HCT116 (cell line): ENCODE measurements at regions not wholly inside any gene's neighbourhood (a gene's known extent, or its start where the extent isn't known, plus 50 kb on each side); places are given as distances from the start of the nearest gene placed in this dataset.

Experiments used
- CBX3 ChIP-seq: IDR thresholded peaks from 2 replicates; pipeline ENCODE4 v1.6.1; 2012; ENCODE audit warnings: low read depth
- CEBPB ChIP-seq: IDR thresholded peaks from 2 replicates; pipeline ENCODE4 v1.6.1; 2012; ENCODE audit warnings: low read depth
- EGR1 ChIP-seq: IDR thresholded peaks from 2 replicates; pipeline ENCODE4 v1.6.1; 2012; ENCODE audit warnings: low read depth
- ELF1 ChIP-seq: IDR thresholded peaks from 2 replicates; pipeline ENCODE4 v1.6.1; 2012; ENCODE audit warnings: low read depth, borderline replicate concordance
- EZH2 ChIP-seq: fragments of 200-600 bp; sonication (generic); IDR thresholded peaks from 2 replicates; pipeline ENCODE4 v1.6.1; 2017; ENCODE audit warnings: antibody characterized with exemption, mixed run types
- EZH2phosphoT487 ChIP-seq: fragments of 200-600 bp; IDR thresholded peaks from 2 replicates; pipeline ENCODE4 v1.6.1; 2018; ENCODE audit warnings: antibody characterized with exemption, borderline replicate concordance
- POLR2A ChIP-seq: IDR thresholded peaks from 2 replicates; pipeline ENCODE4 v1.7.0; 2011; ENCODE audit warnings: borderline replicate concordance; ENCODE audit not compliant: insufficient read depth, insufficient read length; ENCODE audit errors: extremely low read depth
- POLR2AphosphoS5 ChIP-seq: IDR thresholded peaks from 2 replicates; pipeline ENCODE4 v1.6.1; 2011; ENCODE audit warnings: mild to moderate bottlenecking, low read depth, low read length, moderate library complexity
- RAD21 ChIP-seq: IDR thresholded peaks from 2 replicates; pipeline ENCODE4 v1.6.1; 2012; ENCODE audit warnings: low read depth, mild to moderate bottlenecking
- SIN3A ChIP-seq: IDR thresholded peaks from 2 replicates; pipeline ENCODE4 v1.6.1; 2012; ENCODE audit warnings: low read depth
- ZFX ChIP-seq: fragments of 450-650 bp; IDR thresholded peaks from 2 replicates; pipeline ENCODE4 v1.6.1; 2017
- TF ChIP-seq, protein P1 (sequence below), 3 experiments: fragments of 200-600 bp in 1 of 3; sonication (generic) in 1 of 3; IDR thresholded peaks in 2 of 3; conservative IDR thresholded peaks in 1 of 3; 2 replicates each; pipeline ENCODE4 v1.5.1; 2012 to 2017; ENCODE audit warnings: low read depth in 2 of 3, low read length in 2 of 3, antibody characterized with exemption in 1 of 3, borderline replicate concordance in 1 of 3, control low read depth in 1 of 3, mild to moderate bottlenecking in 1 of 3, mixed read lengths in 1 of 3, mixed run types in 1 of 3, moderate library complexity in 1 of 3; ENCODE audit not compliant: insufficient read depth in 1 of 3
- TF ChIP-seq, protein P2 (sequence below): IDR thresholded peaks from 2 replicates; pipeline ENCODE4 v1.6.1; 2011; ENCODE audit warnings: mild to moderate bottlenecking, low read length, moderate library complexity; ENCODE audit not compliant: insufficient replicate concordance; ENCODE audit errors: extremely low read depth

DNA sequence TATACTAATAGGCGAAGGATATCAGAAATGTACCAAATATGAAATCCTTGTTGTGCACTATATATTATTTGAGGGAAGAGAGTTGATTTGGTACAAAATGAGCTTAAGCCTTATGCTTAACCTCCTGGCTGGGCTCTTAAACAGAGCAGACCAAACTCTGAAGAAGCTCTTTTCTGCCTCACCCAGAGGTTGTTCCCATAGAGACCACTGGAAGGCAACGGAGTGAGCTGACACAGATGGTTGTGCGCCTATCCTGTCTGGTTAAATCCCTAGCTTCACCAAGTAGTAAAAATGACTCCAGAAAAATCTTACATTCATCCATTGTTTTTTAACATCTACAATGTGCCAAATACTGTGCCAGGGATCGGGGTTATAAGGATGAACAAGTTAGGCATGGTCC is 55.9 kb upstream of the NOL4 start:
- TF ChIP-seq ZFX, result no peak
- no peak for TF ChIP-seq EZH2phosphoT487
- TF ChIP-seq CBX3, result no peak
- TF ChIP-seq, protein P1, sequence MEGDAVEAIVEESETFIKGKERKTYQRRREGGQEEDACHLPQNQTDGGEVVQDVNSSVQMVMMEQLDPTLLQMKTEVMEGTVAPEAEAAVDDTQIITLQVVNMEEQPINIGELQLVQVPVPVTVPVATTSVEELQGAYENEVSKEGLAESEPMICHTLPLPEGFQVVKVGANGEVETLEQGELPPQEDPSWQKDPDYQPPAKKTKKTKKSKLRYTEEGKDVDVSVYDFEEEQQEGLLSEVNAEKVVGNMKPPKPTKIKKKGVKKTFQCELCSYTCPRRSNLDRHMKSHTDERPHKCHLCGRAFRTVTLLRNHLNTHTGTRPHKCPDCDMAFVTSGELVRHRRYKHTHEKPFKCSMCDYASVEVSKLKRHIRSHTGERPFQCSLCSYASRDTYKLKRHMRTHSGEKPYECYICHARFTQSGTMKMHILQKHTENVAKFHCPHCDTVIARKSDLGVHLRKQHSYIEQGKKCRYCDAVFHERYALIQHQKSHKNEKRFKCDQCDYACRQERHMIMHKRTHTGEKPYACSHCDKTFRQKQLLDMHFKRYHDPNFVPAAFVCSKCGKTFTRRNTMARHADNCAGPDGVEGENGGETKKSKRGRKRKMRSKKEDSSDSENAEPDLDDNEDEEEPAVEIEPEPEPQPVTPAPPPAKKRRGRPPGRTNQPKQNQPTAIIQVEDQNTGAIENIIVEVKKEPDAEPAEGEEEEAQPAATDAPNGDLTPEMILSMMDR (IDR thresholded peaks at IDR 0.05 in 2 of 3, conservative IDR thresholded peaks at IDR 0.05 in 1 of 3; ENCODE audit: borderline replicate concordance in 1 of 3, insufficient read depth in 1 of 3, low read depth in 2 of 3, low read length in 2 of 3), result no peak
- TF ChIP-seq SIN3A, result no peak
- no peak for TF ChIP-seq POLR2A
- TF ChIP-seq CEBPB, result no peak
- no peak for TF ChIP-seq EZH2
- TF ChIP-seq POLR2AphosphoS5, result no peak
- TF ChIP-seq, protein P2, sequence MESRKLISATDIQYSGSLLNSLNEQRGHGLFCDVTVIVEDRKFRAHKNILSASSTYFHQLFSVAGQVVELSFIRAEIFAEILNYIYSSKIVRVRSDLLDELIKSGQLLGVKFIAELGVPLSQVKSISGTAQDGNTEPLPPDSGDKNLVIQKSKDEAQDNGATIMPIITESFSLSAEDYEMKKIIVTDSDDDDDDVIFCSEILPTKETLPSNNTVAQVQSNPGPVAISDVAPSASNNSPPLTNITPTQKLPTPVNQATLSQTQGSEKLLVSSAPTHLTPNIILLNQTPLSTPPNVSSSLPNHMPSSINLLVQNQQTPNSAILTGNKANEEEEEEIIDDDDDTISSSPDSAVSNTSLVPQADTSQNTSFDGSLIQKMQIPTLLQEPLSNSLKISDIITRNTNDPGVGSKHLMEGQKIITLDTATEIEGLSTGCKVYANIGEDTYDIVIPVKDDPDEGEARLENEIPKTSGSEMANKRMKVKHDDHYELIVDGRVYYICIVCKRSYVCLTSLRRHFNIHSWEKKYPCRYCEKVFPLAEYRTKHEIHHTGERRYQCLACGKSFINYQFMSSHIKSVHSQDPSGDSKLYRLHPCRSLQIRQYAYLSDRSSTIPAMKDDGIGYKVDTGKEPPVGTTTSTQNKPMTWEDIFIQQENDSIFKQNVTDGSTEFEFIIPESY, result no peak
- no peak for TF ChIP-seq RAD21
- TF ChIP-seq ELF1, result no peak
- TF ChIP-seq EGR1, result no peak
